Fibroblast of lung (primary cell): ENCODE measurements at regions not wholly inside any gene's neighbourhood (a gene's known extent, or its start where the extent isn't known, plus 50 kb on each side); places are given as distances from the start of the nearest gene placed in this dataset.

Experiments used
- EZH2 ChIP-seq: IDR thresholded peaks from 2 replicates; pipeline ENCODE4 v1.5.1; 2012; ENCODE audit warnings: low read length, control low read depth, mild to moderate bottlenecking; ENCODE audit errors: missing control alignments
- TF ChIP-seq, protein P1 (sequence below), 2 donors: IDR thresholded peaks in 1 of 2; conservative IDR thresholded peaks in 1 of 2; 1 replicate in 1 of 2; 2 replicates in 1 of 2; pipeline ENCODE4 v1.5.1; 2011 to 2012; ENCODE audit warnings: low read length in 2 of 2, control low read depth in 1 of 2, inconsistent platforms in 1 of 2, low read depth in 1 of 2, mild to moderate bottlenecking in 1 of 2

GRCh38 chr5:167684251-167684650, 607.2 kb upstream of the WWC1 start:
- TF ChIP-seq, protein P1, sequence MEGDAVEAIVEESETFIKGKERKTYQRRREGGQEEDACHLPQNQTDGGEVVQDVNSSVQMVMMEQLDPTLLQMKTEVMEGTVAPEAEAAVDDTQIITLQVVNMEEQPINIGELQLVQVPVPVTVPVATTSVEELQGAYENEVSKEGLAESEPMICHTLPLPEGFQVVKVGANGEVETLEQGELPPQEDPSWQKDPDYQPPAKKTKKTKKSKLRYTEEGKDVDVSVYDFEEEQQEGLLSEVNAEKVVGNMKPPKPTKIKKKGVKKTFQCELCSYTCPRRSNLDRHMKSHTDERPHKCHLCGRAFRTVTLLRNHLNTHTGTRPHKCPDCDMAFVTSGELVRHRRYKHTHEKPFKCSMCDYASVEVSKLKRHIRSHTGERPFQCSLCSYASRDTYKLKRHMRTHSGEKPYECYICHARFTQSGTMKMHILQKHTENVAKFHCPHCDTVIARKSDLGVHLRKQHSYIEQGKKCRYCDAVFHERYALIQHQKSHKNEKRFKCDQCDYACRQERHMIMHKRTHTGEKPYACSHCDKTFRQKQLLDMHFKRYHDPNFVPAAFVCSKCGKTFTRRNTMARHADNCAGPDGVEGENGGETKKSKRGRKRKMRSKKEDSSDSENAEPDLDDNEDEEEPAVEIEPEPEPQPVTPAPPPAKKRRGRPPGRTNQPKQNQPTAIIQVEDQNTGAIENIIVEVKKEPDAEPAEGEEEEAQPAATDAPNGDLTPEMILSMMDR (conservative IDR thresholded peaks at IDR 0.05 in 1 of 2, IDR thresholded peaks at IDR 0.05 in 1 of 2; ENCODE audit: low read depth in 1 of 2, low read length in 2 of 2): no peak
- no peak for TF ChIP-seq EZH2
